Nephron progenitor cell (in vitro differentiated cells): ENCODE measurements at regions not wholly inside any gene's neighbourhood (a gene's known extent, or its start where the extent isn't known, plus 50 kb on each side); places are given as distances from the start of the nearest gene placed in this dataset.
"Not testable (repeated sequence)": the region's sequence is repeated elsewhere in the genome, so short reads cannot be mapped to it uniquely, and the experiment has no call there.

Experiments used
- DNase-seq: peaks from one replicate; pipeline ENCODE4 v3.0.0; 2021
- H3K27ac Mint-ChIP-seq: 2 replicates; pipeline ENCODE4 v1.8.0; 2021; ENCODE audit warnings: mild to moderate bottlenecking, moderate library complexity, mixed read lengths
- H3K27me3 Mint-ChIP-seq: 2 replicates; pipeline ENCODE4 v1.8.0; 2021; ENCODE audit warnings: mild to moderate bottlenecking, low read depth, mixed read lengths; ENCODE audit not compliant: poor library complexity
- H3K36me3 Mint-ChIP-seq: 2 replicates; pipeline ENCODE4 v1.8.0; 2021; ENCODE audit warnings: low read depth, mixed read lengths
- H3K4me1 Mint-ChIP-seq: 2 replicates; pipeline ENCODE4 v1.8.0; 2021; ENCODE audit warnings: mixed read lengths
- H3K4me3 Mint-ChIP-seq: 2 replicates; pipeline ENCODE4 v1.8.0; 2021; ENCODE audit warnings: mild to moderate bottlenecking, moderate library complexity, mixed read lengths
- H3K9me3 Mint-ChIP-seq: 2 replicates; pipeline ENCODE4 v1.8.0; 2021; ENCODE audit warnings: mild to moderate bottlenecking, moderate library complexity, mixed read lengths
- CTCF ChIP-seq: fragments of 200-600 bp; sonication (generic); IDR thresholded peaks from 2 replicates; pipeline ENCODE4 v1.5.0; 2021; ENCODE audit warnings: antibody characterized with exemption

- peaks cover 12% of the 10 kb centered on the region for H3K4me1 Mint-ChIP-seq
- peaks cover 2% of the 10 kb centered on the region for H3K27me3 Mint-ChIP-seq
- H3K36me3 Mint-ChIP-seq: no peaks in the 10 kb centered on the region
- no peak for DNase-seq
- peak overlapping the region; percentile 69 for H3K27ac Mint-ChIP-seq
- no peaks in the 10 kb centered on the region for H3K9me3 Mint-ChIP-seq
- no peak for TF ChIP-seq CTCF
- H3K4me3 Mint-ChIP-seq: no peak overlapping the region
Measured at GRCh38 chr3:170656284-170656683, 70.4 kb upstream of the SLC7A14 start.

- peaks cover 6% of the 10 kb centered on the region for H3K27me3 Mint-ChIP-seq
- DNase-seq: no peak
- H3K4me3 Mint-ChIP-seq: no peak overlapping the region
- H3K9me3 Mint-ChIP-seq: peaks cover 11% of the 10 kb centered on the region
- H3K4me1 Mint-ChIP-seq: peaks cover 11% of the 10 kb centered on the region
- H3K27ac Mint-ChIP-seq: no peak overlapping the region
- no peaks in the 10 kb centered on the region for H3K36me3 Mint-ChIP-seq
- TF ChIP-seq CTCF: no peak
Measured at GRCh38 chr3:170653801-170654200, 67.9 kb upstream of the SLC7A14 start.

GRCh38 chr3:170651260-170651845, 65.5 kb upstream of the SLC7A14 start:
- H3K36me3 Mint-ChIP-seq: no peaks in the 10 kb centered on the region
- DNase-seq: no peak
- no peak for TF ChIP-seq CTCF
- H3K4me3 Mint-ChIP-seq: no peak overlapping the region
- peaks cover 5% of the 10 kb centered on the region for H3K4me1 Mint-ChIP-seq
- H3K27me3 Mint-ChIP-seq: peaks cover 3% of the 10 kb centered on the region
- H3K9me3 Mint-ChIP-seq: peaks cover 19% of the 10 kb centered on the region
- H3K27ac Mint-ChIP-seq: no peak overlapping the region

- H3K9me3 Mint-ChIP-seq: peaks cover 27% of the 10 kb centered on the region
- not testable (repeated sequence) for H3K36me3 Mint-ChIP-seq, H3K27ac Mint-ChIP-seq, H3K27me3 Mint-ChIP-seq, DNase-seq, H3K4me1 Mint-ChIP-seq, H3K4me3 Mint-ChIP-seq
Measured at GRCh38 chr3:170650557-170650956, 64.7 kb upstream of the SLC7A14 start.

- peaks cover 29% of the 10 kb centered on the region for H3K9me3 Mint-ChIP-seq
- H3K27ac Mint-ChIP-seq: no peak overlapping the region
- H3K4me1 Mint-ChIP-seq: peaks cover 9% of the 10 kb centered on the region
- peaks cover 7% of the 10 kb centered on the region for H3K27me3 Mint-ChIP-seq
- H3K36me3 Mint-ChIP-seq: no peaks in the 10 kb centered on the region
- TF ChIP-seq CTCF: no peak
- H3K4me3 Mint-ChIP-seq: no peak overlapping the region
- no peak for DNase-seq
Measured at GRCh38 chr3:170644711-170645110, 58.8 kb upstream of the SLC7A14 start.

- no peak for DNase-seq
- Mint-ChIP-seq H3K27ac (peak overlapping the region; percentile 12), H3K27me3 (peaks cover 4% of the 10 kb centered on the region), H3K4me1 (peaks cover 9% of the 10 kb centered on the region), H3K36me3 (no peaks in the 10 kb centered on the region), H3K4me3 (no peak overlapping the region), H3K9me3 (peaks cover 24% of the 10 kb centered on the region)
- no peak for TF ChIP-seq CTCF
Measured at GRCh38 chr3:170643831-170644230, 58.0 kb upstream of the SLC7A14 start.
